ENCODE measurements at regions not wholly inside any gene's neighbourhood (a gene's known extent, or its start where the extent isn't known, plus 50 kb on each side); places are given as distances from the start of the nearest gene placed in this dataset.

- Histone ChIP-seq H3K4me3 (no peak overlapping the region), H3K9me3 (no peaks in the 10 kb centered on the region), H3K36me3 (replicated peaks in 1 of 2; ENCODE audit: insufficient read depth in 1 of 2, low read depth in 2 of 2) (no peaks in the 10 kb centered on the region), H3K27me3 (no peaks in the 10 kb centered on the region), H3K27ac (no peak overlapping the region), H3K4me1 (no peaks in the 10 kb centered on the region)
- TF ChIP-seq POLR2A (IDR thresholded peaks at IDR 0.05) (no peak), CTCF (IDR thresholded peaks at IDR 0.05) (no peak)
- intact Hi-C loops (cut with DNase I): no loop called here
- ATAC-seq (no peak), DNase-seq (no peak)
- 79% methylated on average over 6 of the region's 6 CpGs for WGBS, 2 donors
Measured at GRCh38 chr4:187541666-187542065, 453.9 kb upstream of the ZFP42 start.

- no peaks in the 10 kb centered on the region for H3K9me3 ChIP-seq
- H3K4me1 ChIP-seq: no peaks in the 10 kb centered on the region
- no peak overlapping the region for H3K27ac ChIP-seq
- no peaks in the 10 kb centered on the region for H3K27me3 ChIP-seq
- intact Hi-C loops (cut with DNase I): no loop called here
- H3K4me3 ChIP-seq: no peak overlapping the region
- H3K36me3 ChIP-seq (replicated peaks in 1 of 2; ENCODE audit: insufficient read depth in 1 of 2, low read depth in 2 of 2): no peaks in the 10 kb centered on the region
- no peak for ATAC-seq
- DNase-seq: no peak
- TF ChIP-seq CTCF (IDR thresholded peaks at IDR 0.05) (no peak), POLR2A (IDR thresholded peaks at IDR 0.05) (no peak)
- 57 to 60% methylated on average over 4 of the region's 4 CpGs for WGBS, 2 donors
Measured at GRCh38 chr4:187544461-187545053, 451.0 kb upstream of the ZFP42 start.

- DNase-seq: no peak
- Histone ChIP-seq H3K27me3 (no peaks in the 10 kb centered on the region), H3K9me3 (no peaks in the 10 kb centered on the region), H3K4me1 (no peaks in the 10 kb centered on the region), H3K36me3 (replicated peaks in 1 of 2; ENCODE audit: insufficient read depth in 1 of 2, low read depth in 2 of 2) (no peaks in the 10 kb centered on the region), H3K4me3 (no peak overlapping the region), H3K27ac (no peak overlapping the region)
- ATAC-seq: no peak
- TF ChIP-seq CTCF (IDR thresholded peaks at IDR 0.05) (no peak), POLR2A (IDR thresholded peaks at IDR 0.05) (no peak)
- intact Hi-C loops (cut with DNase I): no loop called here
- WGBS, 2 donors: 11 to 27% methylated on average over 5 of the region's 5 CpGs
Measured at GRCh38 chr4:187547316-187547715, 448.3 kb upstream of the ZFP42 start.

GRCh38 chr4:187550256-187550950, 445.2 kb upstream of the ZFP42 start:
- WGBS, 2 donors: 74 to 82% methylated on average over 5 of the region's 5 CpGs
- intact Hi-C loops (cut with DNase I): no loop called here
- Histone ChIP-seq H3K9me3 (no peaks in the 10 kb centered on the region), H3K4me3 (no peak overlapping the region), H3K4me1 (no peaks in the 10 kb centered on the region), H3K27me3 (no peaks in the 10 kb centered on the region), H3K36me3 (replicated peaks in 1 of 2; ENCODE audit: insufficient read depth in 1 of 2, low read depth in 2 of 2) (no peaks in the 10 kb centered on the region), H3K27ac (no peak overlapping the region)
- ATAC-seq (no peak), DNase-seq (no peak)
- TF ChIP-seq POLR2A (IDR thresholded peaks at IDR 0.05): no peak
- TF ChIP-seq CTCF (IDR thresholded peaks at IDR 0.05): no peak

GRCh38 chr4:187552781-187553180, 442.8 kb upstream of the ZFP42 start:
- no peak overlapping the region for H3K4me3 ChIP-seq
- intact Hi-C loops (cut with DNase I): no loop called here
- no peak for ATAC-seq
- 80 to 84% methylated on average over 4 of the region's 4 CpGs for WGBS, 2 donors
- DNase-seq: no peak
- no peaks in the 10 kb centered on the region for H3K27me3 ChIP-seq
- no peaks in the 10 kb centered on the region for H3K4me1 ChIP-seq
- H3K36me3 ChIP-seq (replicated peaks in 1 of 2; ENCODE audit: insufficient read depth in 1 of 2, low read depth in 2 of 2): no peaks in the 10 kb centered on the region
- no peak overlapping the region for H3K27ac ChIP-seq
- TF ChIP-seq POLR2A (IDR thresholded peaks at IDR 0.05) (no peak), CTCF (IDR thresholded peaks at IDR 0.05) (no peak)
- H3K9me3 ChIP-seq: no peaks in the 10 kb centered on the region

Data from body of pancreas (tissue), 4 donors.